Retina (tissue), 1 donor: ENCODE measurements at regions not wholly inside any gene's neighbourhood (a gene's known extent, or its start where the extent isn't known, plus 50 kb on each side); places are given as distances from the start of the nearest gene placed in this dataset.

ENCODE experiments used
- DNase-seq: peaks from one replicate; pipeline ENCODE4 v3.0.0-alpha.2; 2016

DNA sequence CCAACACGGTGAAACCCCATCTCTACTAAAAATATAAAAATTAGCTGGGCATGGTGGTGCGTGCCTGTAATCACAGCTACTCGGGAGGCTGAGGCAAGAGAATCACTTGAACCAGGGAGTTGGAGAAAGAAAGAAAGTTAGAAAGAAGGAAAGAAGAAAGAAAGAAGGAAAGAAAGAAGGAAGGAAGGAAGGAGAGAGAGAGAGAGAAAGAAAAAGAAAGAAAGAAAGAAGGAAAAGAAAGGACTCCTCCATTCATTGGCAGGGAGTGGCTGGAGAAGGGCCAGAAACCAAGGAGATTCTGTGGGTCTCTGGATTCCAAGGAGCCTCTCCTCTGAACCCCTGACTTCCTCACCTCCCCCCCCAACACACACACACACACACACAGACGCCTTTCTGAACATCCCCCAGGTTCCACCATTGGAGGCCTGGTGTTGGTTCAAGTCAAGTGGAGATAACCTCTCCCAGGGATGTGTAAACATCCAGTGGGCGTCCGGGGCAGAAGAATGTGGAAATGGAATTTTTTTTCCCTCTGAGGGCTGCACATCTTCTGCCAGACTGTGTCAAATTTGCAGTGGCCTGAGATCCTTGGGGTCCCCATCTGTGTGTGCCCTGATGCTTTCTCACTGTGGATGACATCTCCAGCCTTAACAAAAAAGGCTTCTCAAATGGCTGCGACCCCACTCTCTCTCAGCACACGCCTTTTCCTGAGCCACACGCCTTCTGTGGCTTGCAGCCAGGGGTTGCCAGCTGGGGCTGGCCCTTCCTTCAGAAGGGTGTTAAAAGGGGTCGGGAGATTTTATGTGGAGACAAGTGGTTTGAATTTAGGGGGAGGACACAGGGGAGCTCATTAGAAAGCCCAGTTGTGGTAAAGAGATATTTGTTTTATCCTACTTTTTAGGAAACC is 109.3 kb upstream of the HAND1 start:
- DNase-seq, result no peak

DNA sequence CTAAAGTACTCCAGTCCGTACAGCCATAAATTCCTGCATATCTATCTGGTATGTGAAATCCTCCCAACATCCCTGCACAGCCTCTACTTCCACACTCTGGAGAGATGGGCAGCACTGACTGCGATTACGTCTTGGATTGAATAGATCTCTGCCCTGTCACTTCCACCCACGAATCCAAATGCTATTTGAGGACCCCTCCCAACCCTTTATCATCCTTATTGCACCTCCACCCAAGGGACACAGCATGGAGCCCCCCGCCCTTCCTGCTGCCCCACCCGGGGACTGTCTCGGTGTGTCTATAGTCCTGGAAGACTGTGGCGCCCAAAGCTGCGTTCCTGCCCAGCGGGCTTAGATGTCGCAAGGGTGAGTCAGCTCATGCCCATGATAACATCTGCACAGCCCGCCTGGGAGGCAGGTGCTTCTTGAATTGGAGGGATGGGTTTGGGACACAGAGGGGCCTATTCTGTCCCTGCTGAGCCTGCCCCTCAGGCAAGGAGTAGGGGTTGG is 105.7 kb upstream of the HAND1 start:
- no peak for DNase-seq

DNA sequence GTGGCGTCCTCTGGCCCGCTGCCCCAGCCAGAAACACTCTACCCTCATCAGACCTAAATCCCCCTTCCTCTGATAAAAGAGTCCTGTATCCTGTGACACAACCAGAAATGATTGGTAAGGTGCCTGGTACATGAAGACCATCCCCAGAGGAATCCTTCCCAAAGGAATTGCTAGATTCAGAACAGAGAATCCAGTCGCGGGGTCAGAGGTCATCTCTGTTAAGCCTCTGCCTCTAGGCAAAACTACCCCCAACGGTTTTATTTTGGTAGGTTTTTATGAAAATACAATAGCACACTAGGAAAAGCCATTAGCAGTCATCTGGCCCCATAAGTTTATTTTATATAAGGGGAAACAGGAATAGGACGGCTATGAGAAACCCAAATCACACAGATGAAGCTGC is 102.4 kb upstream of the HAND1 start:
- DNase-seq, result no peak

DNA sequence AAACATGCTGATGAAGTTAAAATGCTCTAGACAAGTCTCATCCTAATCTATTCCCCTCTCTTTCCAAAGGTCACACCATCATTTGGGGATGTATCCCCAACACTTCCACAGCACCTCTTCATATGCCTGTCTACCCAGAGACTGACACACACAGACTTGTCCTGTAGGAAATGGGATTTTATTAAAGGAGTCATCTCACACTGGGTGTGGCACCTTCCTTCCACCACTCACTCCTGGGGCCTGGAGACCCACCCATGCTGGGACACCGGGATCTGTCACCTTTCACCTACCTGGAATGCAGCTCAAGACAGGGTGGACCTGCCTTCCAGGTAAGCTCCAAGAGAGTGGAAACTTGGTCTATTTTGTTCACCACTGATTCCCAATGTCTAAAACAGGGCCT is 99.4 kb upstream of the HAND1 start:
- no peak for DNase-seq

DNA sequence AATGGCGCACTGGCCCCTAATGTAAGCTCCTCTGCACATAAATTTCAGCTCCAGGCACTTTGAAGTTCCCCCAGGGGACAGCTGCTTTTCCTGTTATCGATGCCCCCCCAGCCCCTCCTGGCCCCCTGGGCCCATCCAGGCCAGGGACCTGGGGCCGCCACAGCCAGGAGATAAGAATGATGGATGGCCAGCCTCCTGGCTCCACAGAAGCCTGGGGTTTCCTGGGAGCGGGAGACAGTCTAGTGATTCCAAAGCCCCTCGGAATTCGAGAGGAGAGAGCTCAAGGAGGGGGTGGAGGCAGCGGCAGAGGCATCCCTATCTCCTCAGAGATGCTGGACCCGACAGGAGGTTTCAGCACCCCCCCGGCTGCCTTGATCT is 98.4 kb upstream of the HAND1 start:
- DNase-seq, result no peak

DNA sequence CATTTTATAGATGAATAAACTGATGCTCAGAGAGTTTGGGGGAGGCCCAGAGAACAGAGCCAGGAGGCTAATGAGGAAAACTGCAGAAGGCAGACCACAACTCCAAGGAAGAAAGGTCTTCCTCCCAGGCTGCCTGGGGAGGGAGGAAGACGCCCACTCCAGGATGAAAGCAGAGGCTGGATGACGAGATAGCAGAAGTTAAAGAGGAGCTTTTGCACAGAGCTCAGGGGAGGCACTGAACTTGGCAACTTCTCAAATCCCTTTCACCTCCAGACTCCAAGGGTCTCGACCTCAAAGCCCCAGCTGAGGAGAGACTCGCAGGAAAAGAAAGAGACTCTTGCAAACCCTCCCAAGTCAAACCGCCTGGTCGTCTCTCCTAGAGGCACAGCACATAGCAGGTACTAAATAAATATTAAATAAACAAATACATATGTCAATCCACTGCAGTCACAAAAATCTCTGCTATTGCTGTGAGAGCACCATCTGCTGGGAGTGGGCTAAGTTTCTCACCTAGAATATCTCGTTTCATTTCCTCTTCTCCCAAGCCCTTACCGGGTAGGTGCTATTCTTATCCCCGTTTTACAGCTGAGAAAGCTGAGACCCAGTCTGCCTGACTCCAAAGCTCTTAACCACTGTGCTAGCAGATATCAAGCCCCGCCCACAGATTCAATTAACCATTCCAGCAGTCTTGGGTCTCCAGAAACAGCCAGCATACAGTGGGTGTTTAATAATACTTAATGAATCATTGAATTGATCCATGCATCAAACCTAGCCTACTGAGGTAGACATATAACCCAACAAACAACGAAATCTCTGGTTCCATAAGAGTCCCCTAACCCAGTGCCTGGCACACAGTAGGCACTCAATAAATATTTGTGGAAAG is 97.8 kb upstream of the HAND1 start:
- DNase-seq, result no peak

DNA sequence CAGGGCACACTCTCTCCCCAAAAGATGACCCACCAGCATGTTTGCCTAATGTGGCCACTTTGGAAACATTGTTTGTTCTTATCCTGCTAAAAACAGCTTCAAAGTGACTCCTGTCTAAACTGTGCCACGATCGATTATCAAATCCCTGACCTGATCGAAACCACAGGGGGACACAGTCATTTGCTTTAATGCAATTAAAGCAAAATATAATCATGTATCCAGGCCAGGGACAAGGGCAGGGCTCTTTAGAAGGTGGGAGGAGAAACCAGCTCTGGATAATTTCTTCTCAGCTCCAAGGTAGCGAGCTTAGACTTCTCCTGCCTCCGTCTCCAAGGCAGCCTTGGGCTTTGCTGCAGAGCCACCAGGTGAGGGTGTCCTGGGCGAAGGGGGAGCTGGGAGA is 95.0 kb upstream of the HAND1 start:
- DNase-seq, result no peak

DNA sequence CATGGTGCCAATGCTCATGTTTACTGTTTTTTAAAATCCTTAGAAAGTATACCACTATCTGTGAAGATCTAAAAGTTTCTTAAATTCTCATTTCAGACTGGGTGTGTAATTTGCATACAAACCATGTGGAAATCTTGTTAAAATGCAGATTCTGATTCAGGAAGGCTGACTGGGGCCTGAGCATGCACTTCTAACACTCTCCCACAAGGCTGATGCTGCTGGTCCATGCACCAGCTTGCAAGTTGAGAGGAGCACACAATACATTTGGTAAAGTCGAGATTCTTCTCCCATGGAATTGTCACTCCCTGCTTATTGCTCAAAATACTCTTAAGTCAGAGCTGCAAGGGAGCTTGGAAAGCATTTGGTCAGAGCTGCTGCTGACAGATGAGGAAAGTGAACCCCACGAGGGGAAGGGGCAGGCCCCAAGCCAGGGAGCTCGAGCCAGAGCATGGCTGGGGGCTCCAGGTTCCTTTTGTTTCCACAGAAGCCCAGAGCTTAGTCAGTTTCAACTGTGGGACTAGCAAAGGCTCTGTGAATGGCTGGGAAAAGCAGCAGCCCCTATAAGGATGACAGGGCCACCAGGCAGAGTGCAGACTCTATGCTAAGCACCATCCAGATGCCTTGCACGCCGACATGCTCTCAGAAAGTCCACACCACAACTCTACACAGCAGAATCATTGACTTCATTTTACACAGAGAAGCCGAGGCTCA is 93.5 kb upstream of the HAND1 start:
- no peak for DNase-seq

DNA sequence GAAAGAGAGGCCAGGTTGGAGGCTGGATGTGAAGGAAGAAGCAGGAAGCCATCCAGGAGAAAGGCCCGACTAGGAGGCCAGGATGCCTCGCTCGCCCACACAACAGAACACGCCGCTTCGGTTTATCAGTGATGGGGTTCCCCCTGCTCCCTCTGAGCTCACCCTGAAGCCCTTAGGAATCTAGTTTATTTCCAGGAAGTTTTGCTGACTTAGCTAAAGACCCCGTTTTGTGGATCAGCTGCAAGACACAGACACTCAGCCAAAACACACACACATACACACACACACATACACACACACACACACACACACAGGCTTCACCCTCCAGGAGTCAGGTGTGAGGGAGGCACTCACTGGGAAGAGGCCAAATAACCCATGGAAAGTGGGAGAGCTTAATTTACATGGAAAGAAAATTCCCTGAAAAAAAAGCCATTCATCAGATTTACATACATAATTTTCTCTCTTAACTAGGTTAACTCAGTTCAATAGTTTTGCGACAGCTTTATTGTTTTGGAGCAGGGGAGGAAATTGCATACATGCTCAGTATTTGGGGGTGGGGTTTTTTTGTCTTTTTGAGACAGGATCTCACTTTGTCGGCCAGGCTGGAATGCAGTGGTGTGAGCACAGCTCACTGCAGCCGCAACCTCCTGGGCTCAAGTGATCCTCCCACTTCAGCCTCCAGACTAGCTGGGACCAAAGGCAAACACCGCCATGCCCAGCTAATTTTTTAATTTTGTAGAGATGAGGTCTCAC is 92.7 kb upstream of the HAND1 start:
- no peak for DNase-seq

DNA sequence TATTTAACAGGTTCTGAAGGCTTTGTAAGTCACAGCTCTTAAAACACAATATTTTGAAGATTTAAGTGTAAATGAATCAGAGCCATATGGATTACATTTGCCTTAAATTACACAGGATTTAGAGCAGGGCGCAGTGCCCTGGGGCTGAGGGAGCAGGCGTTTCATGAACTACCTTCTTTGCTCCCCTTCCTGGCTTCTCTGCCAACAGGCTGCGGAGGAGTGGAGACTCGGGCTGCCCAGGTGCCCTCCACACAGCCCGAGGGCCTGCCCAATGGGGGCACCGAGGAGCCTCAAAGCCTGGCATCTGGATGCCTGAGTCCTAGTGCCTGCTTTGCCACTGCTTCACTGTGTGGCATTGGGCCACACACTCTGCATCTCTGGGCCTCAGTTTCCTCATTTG is 90.6 kb upstream of the HAND1 start:
- DNase-seq, result no peak

DNA sequence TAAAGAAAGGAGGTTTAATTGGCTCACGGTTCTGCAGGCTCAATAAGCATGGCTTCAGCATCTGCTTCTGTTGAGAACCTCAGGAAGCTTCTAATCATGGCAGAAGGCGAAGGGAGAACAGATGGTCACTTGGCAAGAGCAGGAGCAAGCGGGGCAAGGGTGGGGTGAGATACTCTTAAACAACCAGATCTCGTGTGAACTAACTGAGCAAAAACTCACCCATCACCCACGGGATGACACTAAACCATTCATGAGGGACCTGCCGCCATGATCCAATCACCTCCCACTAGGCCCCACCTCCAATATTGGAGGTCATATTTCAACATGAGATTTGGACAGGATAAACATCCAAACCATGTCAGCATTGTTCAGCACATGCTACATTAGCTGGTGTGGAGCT is 89.1 kb upstream of the HAND1 start:
- DNase-seq, result no peak

DNA sequence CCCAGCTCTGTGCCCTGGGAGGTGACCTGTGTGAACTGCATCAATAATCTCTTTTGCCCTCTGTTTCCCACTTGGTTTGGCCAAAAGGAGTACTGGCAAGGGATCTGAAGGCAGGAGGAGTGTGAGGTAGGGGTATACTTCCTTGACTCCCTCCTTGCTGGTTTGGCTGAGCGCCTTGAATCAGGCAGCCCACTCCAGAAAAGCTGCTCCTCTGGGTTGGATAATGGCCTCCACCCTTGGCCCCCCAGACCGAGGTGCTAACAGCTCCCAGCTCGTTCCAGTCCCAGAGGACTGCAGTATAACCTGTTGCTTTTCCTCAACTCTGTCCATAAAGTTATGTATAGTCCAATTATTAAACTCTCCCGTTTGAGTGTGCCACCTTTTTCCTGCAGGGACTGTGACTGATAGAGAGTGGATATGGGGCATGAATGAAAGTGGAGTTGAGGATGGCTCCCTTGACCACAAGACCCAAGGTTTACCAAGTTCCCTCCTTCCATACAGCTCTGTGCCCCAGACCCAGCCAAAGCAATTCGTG is 88.2 kb upstream of the HAND1 start:
- DNase-seq, result no peak

DNA sequence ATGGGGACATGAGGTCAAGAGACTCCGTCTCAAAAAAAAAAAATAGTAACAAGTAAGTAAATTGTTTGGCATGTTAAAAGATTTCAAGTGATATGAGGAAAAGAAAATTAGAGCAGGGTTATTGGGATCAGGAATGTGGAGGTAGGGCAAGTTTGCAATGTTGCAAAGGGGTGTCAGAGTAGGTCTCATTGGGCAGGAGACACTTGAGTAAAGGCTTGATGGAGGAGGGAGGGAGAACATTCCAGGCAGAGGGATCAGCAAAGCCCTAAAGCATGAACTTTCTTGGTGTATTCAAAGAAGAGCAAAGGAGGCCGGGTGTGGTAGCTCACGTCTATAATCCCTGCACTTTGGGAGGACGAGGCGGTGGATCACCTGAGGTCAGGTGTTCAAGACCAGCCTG is 87.1 kb upstream of the HAND1 start:
- no peak for DNase-seq

DNA sequence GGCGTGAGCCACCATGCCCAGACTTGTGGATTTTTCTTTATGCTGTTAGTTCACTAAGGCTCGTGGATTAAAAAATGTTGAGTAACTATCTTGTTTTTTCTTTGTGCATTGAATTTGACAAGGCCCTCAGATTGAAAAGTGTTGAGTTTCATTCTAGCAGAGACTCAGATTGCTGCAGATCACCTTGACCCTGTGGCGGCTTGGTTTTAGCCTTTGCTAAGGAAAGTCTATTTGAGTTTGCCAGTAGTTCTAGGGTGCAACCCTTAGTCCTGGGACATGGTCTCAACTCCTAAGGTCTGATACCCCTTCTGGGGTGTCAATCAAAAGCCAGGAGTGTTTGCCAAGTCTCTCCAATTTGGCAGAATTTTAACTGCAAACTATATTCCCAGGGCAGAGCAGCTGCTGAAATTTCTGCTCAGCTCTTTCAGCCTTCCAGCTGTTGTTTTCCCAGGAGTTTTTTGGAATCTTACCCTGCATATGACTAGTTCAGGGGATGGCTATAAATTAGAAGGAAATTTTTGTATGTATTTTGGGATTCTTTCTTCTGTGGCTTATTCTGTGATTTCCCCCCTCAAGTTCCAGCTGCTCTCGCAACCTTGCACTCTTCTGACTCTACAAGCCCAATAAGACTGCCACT is 84.3 kb upstream of the HAND1 start:
- DNase-seq, result no peak

DNA sequence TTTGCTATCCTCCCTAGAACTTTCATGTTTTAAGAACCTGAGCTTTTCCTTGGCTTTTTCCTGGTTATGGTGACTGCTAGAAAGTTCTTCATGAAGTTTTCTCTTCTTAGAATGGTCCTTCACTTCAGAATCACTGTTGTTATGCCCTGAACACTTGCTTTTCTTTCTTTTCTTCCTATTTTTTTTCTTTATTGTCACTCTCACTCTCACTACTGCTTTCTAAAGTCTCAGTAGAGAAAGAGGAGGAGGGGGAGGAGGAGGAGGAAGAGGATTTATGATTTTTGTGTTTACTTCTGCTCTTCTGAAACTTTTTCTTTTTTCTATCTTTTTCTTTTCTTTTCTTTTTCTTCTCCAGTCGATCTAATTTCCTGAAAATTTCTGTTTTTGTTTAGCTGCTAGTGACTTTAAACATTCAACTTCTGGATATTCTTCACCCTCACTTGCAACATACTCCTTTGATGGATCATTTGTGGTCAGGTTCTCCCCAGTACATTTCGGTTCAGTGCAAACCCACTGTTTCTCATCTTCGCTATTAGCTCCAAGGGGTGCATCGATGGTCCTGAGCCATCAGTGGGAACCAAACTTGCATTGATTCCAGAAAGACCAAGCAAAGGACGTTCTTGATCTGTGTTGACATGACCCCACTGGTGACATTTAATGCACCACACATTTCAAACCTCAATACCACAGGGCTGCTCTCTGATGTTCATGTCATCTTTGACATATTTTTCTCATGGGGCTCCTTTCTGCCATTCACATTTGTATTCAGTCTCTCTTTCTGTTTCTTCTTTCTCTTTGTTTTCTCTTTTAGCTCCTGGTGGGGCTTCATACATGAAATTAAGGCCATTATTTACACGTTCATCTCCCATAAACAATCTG is 81.6 kb upstream of the HAND1 start:
- DNase-seq, result no peak

DNA sequence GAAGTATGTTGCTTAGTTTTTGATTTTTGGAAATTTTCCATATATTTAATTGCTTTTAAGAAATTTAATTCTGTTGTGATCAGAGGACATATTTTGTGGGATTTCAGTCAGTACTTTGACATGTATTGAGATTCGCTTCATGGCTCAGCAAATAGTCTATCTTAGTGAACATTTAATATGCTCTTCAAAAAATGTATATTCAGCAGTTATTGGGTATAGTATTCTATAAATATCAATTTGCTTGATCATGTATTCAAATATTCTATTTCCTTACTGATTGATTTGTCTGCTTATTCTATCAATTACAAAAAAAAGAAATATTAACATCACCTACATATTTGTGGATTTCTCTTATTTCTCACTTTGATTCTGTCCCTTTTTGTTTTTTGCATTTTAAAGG is 79.5 kb upstream of the HAND1 start:
- DNase-seq, result no peak

DNA sequence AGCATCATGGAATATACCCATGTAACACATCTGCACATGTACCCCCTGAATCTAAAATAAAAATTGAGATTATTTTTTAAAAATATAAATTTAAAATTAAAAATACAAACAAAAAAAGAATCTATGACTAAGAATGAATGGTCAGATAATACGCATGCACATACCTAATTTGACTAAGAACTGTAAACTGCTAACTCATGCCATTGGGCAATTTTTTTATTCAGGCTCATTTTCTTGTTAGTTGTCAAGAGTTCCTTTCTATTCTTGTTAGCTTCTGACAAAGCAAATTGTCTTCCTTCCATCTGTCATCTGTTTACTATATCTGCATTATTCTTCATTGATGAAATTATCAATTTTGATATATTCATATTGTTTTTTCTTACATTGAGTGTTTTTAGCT is 69.5 kb upstream of the HAND1 start:
- no peak for DNase-seq

DNA sequence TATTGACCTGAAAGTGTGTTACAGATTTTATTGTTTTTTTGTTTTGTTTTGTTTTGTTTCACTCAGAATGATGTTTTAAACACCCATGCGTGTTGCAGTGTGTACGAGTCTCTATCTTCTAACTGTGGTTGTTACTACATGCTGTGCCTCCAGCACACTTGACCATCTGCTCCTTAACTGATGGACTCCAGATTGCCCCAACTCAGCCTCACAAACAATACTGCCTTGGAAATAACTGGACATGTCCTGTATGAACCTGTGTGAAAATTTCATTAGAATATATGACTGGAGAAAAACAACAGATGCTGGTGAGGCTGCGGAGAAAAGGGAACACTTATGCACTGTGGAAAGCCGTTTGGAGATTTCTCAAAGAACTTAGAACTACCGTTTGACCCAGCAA is 68.7 kb upstream of the HAND1 start:
- no peak for DNase-seq

DNA sequence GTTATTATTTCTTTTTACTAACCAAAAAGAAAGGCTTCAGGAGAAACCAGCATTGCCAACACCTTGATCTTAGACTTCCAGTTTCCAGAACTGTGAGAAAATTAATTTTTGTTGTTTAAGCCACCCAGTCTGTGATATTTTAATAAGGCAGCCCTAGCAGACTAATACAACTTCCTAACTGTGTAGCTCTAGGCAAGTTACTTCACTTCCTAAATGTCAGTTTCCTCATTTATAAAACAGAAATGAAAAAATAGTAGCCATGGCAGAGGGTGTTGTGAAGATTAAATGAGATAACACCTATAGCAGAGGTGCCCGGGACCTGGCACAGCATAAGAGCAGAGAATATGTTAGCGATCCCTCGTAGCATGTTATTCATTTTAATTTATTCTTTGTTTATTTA is 66.6 kb upstream of the HAND1 start:
- DNase-seq, result no peak

DNA sequence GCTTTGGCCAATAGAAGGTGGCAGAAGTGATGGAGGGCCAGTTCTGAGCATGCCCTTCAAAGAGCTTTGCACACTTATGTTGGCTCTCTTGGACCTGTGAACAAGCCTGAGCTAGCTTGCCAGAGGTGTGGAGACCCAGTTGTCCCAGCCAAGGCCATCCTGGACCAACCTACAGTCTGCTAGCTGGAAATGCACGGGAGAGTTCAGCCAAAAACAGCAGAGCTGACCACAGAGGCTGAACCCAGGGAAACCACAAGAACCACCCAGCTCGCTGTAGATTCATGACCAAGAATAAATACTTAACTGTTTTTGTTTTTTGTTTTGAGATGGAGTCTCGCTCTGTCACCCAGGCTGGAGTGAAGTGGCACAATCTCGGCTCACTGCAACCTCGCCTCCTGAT is 65.4 kb upstream of the HAND1 start:
- DNase-seq, result no peak

DNA sequence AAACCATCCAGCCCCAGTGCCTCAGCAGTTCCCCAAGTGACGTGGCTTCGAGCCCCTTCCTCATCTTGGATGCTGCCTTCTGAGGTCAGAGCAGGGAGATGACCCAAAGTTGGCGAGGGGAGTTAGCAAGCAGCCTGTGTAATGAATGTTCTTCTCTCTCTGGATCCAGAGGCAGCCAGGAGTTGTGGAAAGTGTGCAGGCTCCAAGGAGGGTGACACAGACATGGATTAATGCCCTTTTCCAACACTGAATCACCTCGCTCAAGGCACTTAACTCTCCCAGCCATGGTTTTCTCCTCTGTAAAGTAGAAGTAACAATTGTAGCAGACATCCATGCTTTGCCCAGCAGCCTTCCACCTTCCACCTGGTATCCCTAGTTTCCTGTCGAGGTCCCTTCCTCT is 64.6 kb upstream of the HAND1 start:
- DNase-seq, result no peak
